ENCODE measurements at regions not wholly inside any gene's neighbourhood (a gene's known extent, or its start where the extent isn't known, plus 50 kb on each side); places are given as distances from the start of the nearest gene placed in this dataset.

- no peak for TF ChIP-seq CTCF (IDR thresholded peaks at IDR 0.05; ENCODE audit: borderline replicate concordance, extremely low read depth, low read length, poor library complexity, severe bottlenecking)
- TF ChIP-seq EZH2 (IDR thresholded peaks at IDR 0.05; ENCODE audit: borderline replicate concordance, low read depth, low read length, severe bottlenecking) = no peak
These were observed 84.3 kb upstream of the GRB10 start for GRCh38 chr7:50867034-50867356.
